Keratinocyte (primary cell): ENCODE measurements at regions not wholly inside any gene's neighbourhood (a gene's known extent, or its start where the extent isn't known, plus 50 kb on each side); places are given as distances from the start of the nearest gene placed in this dataset.

Experiments used
- DNase-seq: peaks from one replicate; pipeline ENCODE4 v3.0.0-alpha.2; 2011; ENCODE audit warnings: low read depth, missing footprints, low spot score
- FAIRE-seq: peaks from 2 replicates; lab custom pipeline; 2011; peaks lifted over from hg19 to GRCh38; lab: Jason Lieb, UNC
- H2AFZ ChIP-seq: 2 replicates; pipeline ENCODE4 v1.6.0; 2012; ENCODE audit warnings: low read length, control low read depth, inconsistent platforms; ENCODE audit not compliant: control insufficient read depth
- H3K27ac ChIP-seq: 2 replicates; pipeline ENCODE4 v1.5.1; 2011; ENCODE audit warnings: low read length; ENCODE audit not compliant: control insufficient read depth, insufficient read depth
- H3K27me3 ChIP-seq: 3 replicates; pipeline ENCODE4 v1.6.0; 2011; ENCODE audit warnings: low read length; ENCODE audit not compliant: control insufficient read depth, insufficient read depth; ENCODE audit errors: extremely low read depth
- H3K36me3 ChIP-seq, 2 experiments: 2 replicates in 1 of 2; 3 replicates in 1 of 2; pipeline ENCODE4 v1.5.1; 2011; ENCODE audit warnings: low read length in 2 of 2, mild to moderate bottlenecking in 1 of 2; ENCODE audit not compliant: control insufficient read depth in 2 of 2, insufficient read depth in 2 of 2; ENCODE audit errors: extremely low read depth in 1 of 2
- H3K4me1 ChIP-seq: 3 replicates; pipeline ENCODE4 v1.5.1; 2011; ENCODE audit warnings: low read length; ENCODE audit not compliant: control insufficient read depth, insufficient read depth; ENCODE audit errors: extremely low read depth
- H3K4me2 ChIP-seq: 3 replicates; pipeline ENCODE4 v1.6.0; 2011; ENCODE audit warnings: low read depth, low read length; ENCODE audit not compliant: control insufficient read depth, insufficient read depth; ENCODE audit errors: extremely low read depth
- H3K4me3 ChIP-seq, 3 experiments: fragments of 200-600 bp in 1 of 3; sonication (generic) in 1 of 3; 2 replicates in 2 of 3; 3 replicates in 1 of 3; pipeline ENCODE4 v1.5.1; 2011 to 2016; ENCODE audit warnings: low read length in 3 of 3, mild to moderate bottlenecking in 3 of 3, control low read depth in 2 of 3, inconsistent platforms in 1 of 3, low read depth in 1 of 3, mixed read lengths in 1 of 3, mixed run types in 1 of 3, moderate library complexity in 1 of 3; ENCODE audit not compliant: control insufficient read depth in 2 of 3, insufficient read depth in 2 of 3; ENCODE audit errors: extremely low read depth in 1 of 3
- H3K79me2 ChIP-seq: 2 replicates; pipeline ENCODE4 v1.6.0; 2012; ENCODE audit warnings: low read length; ENCODE audit not compliant: control insufficient read depth, insufficient read depth
- H3K9ac ChIP-seq: 3 replicates; pipeline ENCODE4 v1.6.0; 2011; ENCODE audit warnings: low read length; ENCODE audit not compliant: control insufficient read depth, insufficient read depth; ENCODE audit errors: extremely low read depth
- H3K9me1 ChIP-seq: 3 replicates; pipeline ENCODE4 v1.6.0; 2011; ENCODE audit warnings: low read length; ENCODE audit not compliant: control insufficient read depth, insufficient read depth; ENCODE audit errors: extremely low read depth
- H3K9me3 ChIP-seq: 2 replicates; pipeline ENCODE4 v1.5.1; 2012; ENCODE audit warnings: low read depth, low read length; ENCODE audit not compliant: control insufficient read depth
- H4K20me1 ChIP-seq: 3 replicates; pipeline ENCODE4 v1.6.0; 2011; ENCODE audit warnings: low read length; ENCODE audit not compliant: control insufficient read depth, insufficient read depth; ENCODE audit errors: extremely low read depth
- EZH2 ChIP-seq: IDR thresholded peaks from one replicate; pipeline ENCODE4 v1.6.1; 2012; ENCODE audit warnings: inconsistent platforms, mild to moderate bottlenecking, low read length, moderate library complexity
- dilution Hi-C: fragments of 300-500 bp; cut with MboI; formaldehyde crosslinking; loops from one replicate; pipeline ENCODE4 v1.7.0; 2020; ENCODE audit warnings: low sequenced_read_pairs; ENCODE audit not compliant: extremely low pct_ligation_motif_present
- TF ChIP-seq, protein P1 (sequence below), 3 experiments: IDR thresholded peaks in 1 of 3; conservative IDR thresholded peaks in 1 of 3; optimal IDR thresholded peaks in 1 of 3; 2 replicates in 2 of 3; 3 replicates in 1 of 3; pipeline versions ENCODE3 to v1.5.1; 2011; ENCODE audit warnings: low read length in 3 of 3, mild to moderate bottlenecking in 3 of 3, moderate library complexity in 2 of 3, control low read depth in 1 of 3, inconsistent platforms in 1 of 3; ENCODE audit not compliant: insufficient read depth in 2 of 3; ENCODE audit errors: extremely low read depth in 1 of 3

DNA sequence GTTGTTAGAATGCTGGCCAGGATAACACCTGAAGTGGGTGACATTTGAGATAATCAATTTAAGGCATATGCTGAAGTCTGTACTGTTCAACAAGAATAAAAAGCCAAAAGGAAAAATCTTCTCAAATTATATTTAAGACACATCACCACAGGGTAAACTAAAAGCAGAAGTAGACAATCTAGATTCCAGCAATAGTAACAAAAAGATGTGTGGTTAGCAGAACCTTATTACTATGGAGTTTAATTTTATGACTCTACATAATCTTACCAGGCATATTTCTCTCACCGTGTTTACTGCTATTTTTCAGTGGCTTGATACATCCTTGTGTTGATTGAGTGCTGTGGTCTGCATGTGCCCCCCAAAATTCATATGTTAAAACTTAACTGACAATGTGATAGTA lies 300.4 kb upstream of the ZP4 start:
- no peak overlapping the region for H2AFZ ChIP-seq
- H3K9me3 ChIP-seq: no peaks in the 10 kb centered on the region
- no peaks in the 10 kb centered on the region for H3K27me3 ChIP-seq
- H3K4me2 ChIP-seq: no peak overlapping the region
- dilution Hi-C loops: no loop called here
- no peak overlapping the region for H3K4me3 ChIP-seq
- H3K9ac ChIP-seq: no peak overlapping the region
- H3K9me1 ChIP-seq: no peaks in the 10 kb centered on the region
- H3K36me3 ChIP-seq: no peaks in the 10 kb centered on the region
- no peak for TF ChIP-seq EZH2
- TF ChIP-seq, protein P1, sequence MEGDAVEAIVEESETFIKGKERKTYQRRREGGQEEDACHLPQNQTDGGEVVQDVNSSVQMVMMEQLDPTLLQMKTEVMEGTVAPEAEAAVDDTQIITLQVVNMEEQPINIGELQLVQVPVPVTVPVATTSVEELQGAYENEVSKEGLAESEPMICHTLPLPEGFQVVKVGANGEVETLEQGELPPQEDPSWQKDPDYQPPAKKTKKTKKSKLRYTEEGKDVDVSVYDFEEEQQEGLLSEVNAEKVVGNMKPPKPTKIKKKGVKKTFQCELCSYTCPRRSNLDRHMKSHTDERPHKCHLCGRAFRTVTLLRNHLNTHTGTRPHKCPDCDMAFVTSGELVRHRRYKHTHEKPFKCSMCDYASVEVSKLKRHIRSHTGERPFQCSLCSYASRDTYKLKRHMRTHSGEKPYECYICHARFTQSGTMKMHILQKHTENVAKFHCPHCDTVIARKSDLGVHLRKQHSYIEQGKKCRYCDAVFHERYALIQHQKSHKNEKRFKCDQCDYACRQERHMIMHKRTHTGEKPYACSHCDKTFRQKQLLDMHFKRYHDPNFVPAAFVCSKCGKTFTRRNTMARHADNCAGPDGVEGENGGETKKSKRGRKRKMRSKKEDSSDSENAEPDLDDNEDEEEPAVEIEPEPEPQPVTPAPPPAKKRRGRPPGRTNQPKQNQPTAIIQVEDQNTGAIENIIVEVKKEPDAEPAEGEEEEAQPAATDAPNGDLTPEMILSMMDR (optimal IDR thresholded peaks at IDR 0.05 in 1 of 3, IDR thresholded peaks at IDR 0.05 in 1 of 3, conservative IDR thresholded peaks at IDR 0.05 in 1 of 3; ENCODE audit: extremely low read depth in 1 of 3, insufficient read depth in 2 of 3, low read length in 3 of 3): no peak
- FAIRE-seq (no peak), DNase-seq (no peak)
- H4K20me1 ChIP-seq: no peaks in the 10 kb centered on the region
- H3K79me2 ChIP-seq: no peaks in the 10 kb centered on the region
- no peaks in the 10 kb centered on the region for H3K4me1 ChIP-seq
- no peak overlapping the region for H3K27ac ChIP-seq

DNA sequence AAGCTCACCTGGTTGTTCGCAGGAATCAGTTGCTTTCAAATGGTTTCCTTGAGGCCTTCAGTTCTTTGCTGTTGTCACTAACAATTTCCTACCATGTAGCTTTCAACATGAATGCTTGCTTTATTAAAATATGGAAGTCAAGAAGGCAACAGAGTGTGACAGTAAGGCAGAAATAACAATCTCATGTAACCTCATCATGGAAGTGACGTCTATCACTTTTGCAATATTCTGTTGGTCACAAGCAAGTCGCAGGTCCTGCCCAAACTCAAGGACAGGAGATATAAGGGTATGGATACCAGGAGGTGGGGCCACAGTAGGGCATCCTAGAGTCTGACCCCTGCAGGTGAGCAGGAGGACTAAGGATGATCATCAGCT lies 296.8 kb upstream of the ZP4 start:
- H3K27ac ChIP-seq: no peak overlapping the region
- H4K20me1 ChIP-seq: no peaks in the 10 kb centered on the region
- no peaks in the 10 kb centered on the region for H3K36me3 ChIP-seq
- no peaks in the 10 kb centered on the region for H3K79me2 ChIP-seq
- no peak overlapping the region for H3K4me3 ChIP-seq
- no peaks in the 10 kb centered on the region for H3K27me3 ChIP-seq
- no peak for TF ChIP-seq EZH2
- TF ChIP-seq, protein P1 (optimal IDR thresholded peaks at IDR 0.05 in 1 of 3, IDR thresholded peaks at IDR 0.05 in 1 of 3, conservative IDR thresholded peaks at IDR 0.05 in 1 of 3; ENCODE audit: extremely low read depth in 1 of 3, insufficient read depth in 2 of 3, low read length in 3 of 3): no peak
- H2AFZ ChIP-seq: no peak overlapping the region
- H3K4me1 ChIP-seq: no peaks in the 10 kb centered on the region
- H3K9me3 ChIP-seq: no peaks in the 10 kb centered on the region
- DNase-seq: no peak
- H3K9me1 ChIP-seq: no peaks in the 10 kb centered on the region
- H3K4me2 ChIP-seq: no peak overlapping the region
- H3K9ac ChIP-seq: no peak overlapping the region
- dilution Hi-C loops: no loop called here
- FAIRE-seq: no peak
